A673 (cell line): ENCODE measurements at regions not wholly inside any gene's neighbourhood (a gene's known extent, or its start where the extent isn't known, plus 50 kb on each side); places are given as distances from the start of the nearest gene placed in this dataset.

ENCODE experiments used
- CTCF ChIP-seq: fragments of 300-800, 200-600 bp; sonication (generic); conservative IDR thresholded peaks from 2 replicates; pipeline ENCODE4 v1.5.1; 2017; ENCODE audit warnings: low read depth, mild to moderate bottlenecking, antibody characterized with exemption, low read length, moderate library complexity, mixed read lengths
- EZH2 ChIP-seq: fragments of 200-600 bp; sonication (generic); IDR thresholded peaks from 2 replicates; pipeline ENCODE4 v1.6.1; 2017; ENCODE audit warnings: borderline replicate concordance, low read depth, mild to moderate bottlenecking, mixed read lengths, antibody characterized with exemption, low read length; ENCODE audit not compliant: poor library complexity, severe bottlenecking

GRCh38 chr12:83997423-83997822, 915.2 kb downstream of the SLC6A15 start:
- TF ChIP-seq CTCF (no peak), EZH2 (no peak)
